CD14-positive monocyte (primary cell): ENCODE measurements at regions not wholly inside any gene's neighbourhood (a gene's known extent, or its start where the extent isn't known, plus 50 kb on each side); places are given as distances from the start of the nearest gene placed in this dataset.

Source experiments
- DNase-seq, 3 donors: peaks; one replicate each; pipeline ENCODE4 v3.0.0-alpha.2; 2011 to 2022
- H2AFZ ChIP-seq: 2 replicates; pipeline ENCODE4 v1.6.0; 2012; ENCODE audit warnings: mild to moderate bottlenecking, low read depth, low read length, inconsistent platforms; ENCODE audit not compliant: insufficient read depth, poor library complexity, severe bottlenecking
- H3K27ac ChIP-seq, 2 donors: 1 replicate in 1 of 2; 2 replicates in 1 of 2; pipeline ENCODE4 v1.5.1; 2012 to 2013; ENCODE audit warnings: low read length in 2 of 2, control low read depth in 1 of 2, inconsistent platforms in 1 of 2, low read depth in 1 of 2, mild to moderate bottlenecking in 1 of 2
- H3K27me3 ChIP-seq, 2 donors: one replicate each; pipeline versions ENCODE4 v1.6.0 to v1.6.1; 2011 to 2013; ENCODE audit warnings: low read length in 2 of 2; ENCODE audit not compliant: control insufficient read depth in 2 of 2, insufficient read depth in 2 of 2
- H3K36me3 ChIP-seq, 2 donors: replicated peaks in 1 of 2; 1 replicate in 1 of 2; 2 replicates in 1 of 2; pipeline versions ENCODE4 v1.5.1 to v1.6.1; 2012 to 2013; ENCODE audit warnings: low read length in 2 of 2, control low read depth in 1 of 2, inconsistent platforms in 1 of 2, mild to moderate bottlenecking in 1 of 2; ENCODE audit not compliant: insufficient read depth in 2 of 2, control insufficient read depth in 1 of 2
- H3K4me1 ChIP-seq, 2 donors: 1 replicate in 1 of 2; 2 replicates in 1 of 2; pipeline versions ENCODE4 v1.5.1 to v1.6.1; 2012 to 2013; ENCODE audit warnings: low read length in 2 of 2, control low read depth in 1 of 2, inconsistent platforms in 1 of 2, mild to moderate bottlenecking in 1 of 2, moderate library complexity in 1 of 2; ENCODE audit not compliant: insufficient read depth in 2 of 2, control insufficient read depth in 1 of 2
- H3K4me2 ChIP-seq: replicated peaks from 2 replicates; pipeline ENCODE3; 2012; ENCODE audit warnings: low read length, moderate library complexity, mild to moderate bottlenecking; ENCODE audit not compliant: poor library complexity, severe bottlenecking; ENCODE audit errors: extremely low read depth
- H3K4me3 ChIP-seq, 3 experiments: fragments of 200-600 bp in 1 of 3; sonication (generic) in 1 of 3; replicated peaks in 1 of 3; 1 replicate in 2 of 3; 2 replicates in 1 of 3; pipeline ENCODE4 v1.5.1; 2011 to 2013; ENCODE audit warnings: low read length in 3 of 3, mild to moderate bottlenecking in 3 of 3, control low read depth in 2 of 3, low read depth in 2 of 3, inconsistent platforms in 1 of 3, moderate library complexity in 1 of 3
- H3K79me2 ChIP-seq: 2 replicates; pipeline ENCODE4 v1.6.0; 2012; ENCODE audit warnings: mild to moderate bottlenecking, control low read depth, inconsistent platforms, low read length, moderate library complexity; ENCODE audit not compliant: insufficient read depth
- H3K9ac ChIP-seq: 2 replicates; pipeline ENCODE4 v1.6.0; 2017; ENCODE audit warnings: low read length, mild to moderate bottlenecking; ENCODE audit not compliant: insufficient read depth, poor library complexity, severe bottlenecking
- H3K9me3 ChIP-seq, 2 donors: replicated peaks in 1 of 2; 1 replicate in 1 of 2; 2 replicates in 1 of 2; pipeline versions ENCODE4 v1.5.1 to v1.6.1; 2012 to 2013; ENCODE audit warnings: low read length in 2 of 2, control low read depth in 1 of 2; ENCODE audit not compliant: control insufficient read depth in 1 of 2, insufficient read depth in 1 of 2
- H4K20me1 ChIP-seq: 2 replicates; pipeline ENCODE4 v1.6.0; 2012; ENCODE audit warnings: mild to moderate bottlenecking, low read length, control low read depth, moderate library complexity; ENCODE audit not compliant: insufficient read depth
- H3K27ac Mint-ChIP-seq, 7 donors: one replicate each; pipeline ENCODE4 v1.8.0; 2020; ENCODE audit warnings: mild to moderate bottlenecking in 7 of 7, mixed read lengths in 7 of 7, moderate library complexity in 6 of 7, inconsistent platforms in 2 of 7
- H3K27me3 Mint-ChIP-seq, 3 donors: one replicate each; pipeline ENCODE4 v1.8.0; 2021 to 2022; ENCODE audit warnings: low read depth in 3 of 3, mild to moderate bottlenecking in 3 of 3, mixed read lengths in 3 of 3, moderate library complexity in 3 of 3, inconsistent platforms in 1 of 3
- H3K36me3 Mint-ChIP-seq, 2 donors: one replicate each; pipeline ENCODE4 v1.8.0; 2020; ENCODE audit warnings: mixed read lengths in 2 of 2, inconsistent platforms in 1 of 2, mild to moderate bottlenecking in 1 of 2
- H3K4me1 Mint-ChIP-seq: one replicate; pipeline ENCODE4 v1.8.0; 2020; ENCODE audit warnings: mild to moderate bottlenecking, mixed read lengths
- H3K4me3 Mint-ChIP-seq, 2 donors: one replicate each; pipeline ENCODE4 v1.8.0; 2020; ENCODE audit warnings: mild to moderate bottlenecking in 2 of 2, mixed read lengths in 2 of 2, moderate library complexity in 1 of 2
- H3K9me3 Mint-ChIP-seq, 7 donors: one replicate each; pipeline ENCODE4 v1.8.0; 2020 to 2022; ENCODE audit warnings: mixed read lengths in 7 of 7, mild to moderate bottlenecking in 6 of 7, moderate library complexity in 6 of 7, inconsistent platforms in 2 of 7
- WGBS: methylation state at CpG from one replicate; pipeline ENCODE4 v1.1.5; 2013; ENCODE audit warnings: missing lambda C conversion rate; ENCODE audit not compliant: insufficient coverage; 5-methylcytosine and 5-hydroxymethylcytosine counted together
- intact Hi-C, 2 donors: fragments of 100-400 bp; cut with micrococcal nuclease; formaldehyde crosslinking; loops; one replicate each; pipeline versions ENCODE4 v1.15.0 to v1.15.1; 2023
- TF ChIP-seq, protein P1 (sequence below): fragments of 200-600 bp; IDR thresholded peaks from one replicate; pipeline ENCODE4 v1.8.0; 2022; ENCODE audit warnings: antibody characterized with exemption, mild to moderate bottlenecking

- Histone ChIP-seq H3K9me3 (no peaks in the 10 kb centered on the region), H3K4me3 (no peak overlapping the region), H3K79me2 (no peaks in the 10 kb centered on the region), H3K4me2 (no peak overlapping the region), H3K36me3 (no peaks in the 10 kb centered on the region), H4K20me1 (no peaks in the 10 kb centered on the region), H3K27me3 (no peaks in the 10 kb centered on the region), H3K9ac (no peak overlapping the region), H2AFZ (no peak overlapping the region), H3K4me1 (no peaks in the 10 kb centered on the region), H3K27ac (no peak overlapping the region)
- Mint-ChIP-seq H3K27me3 (peaks cover 0 to 3% (median under 1%) of the 10 kb centered on the region in 3 donors), H3K27ac (no peak overlapping the region), H3K36me3 (no peaks in the 10 kb centered on the region), H3K9me3 (no peaks in the 10 kb centered on the region), H3K4me1 (peaks cover 2% of the 10 kb centered on the region), H3K4me3 (no peak overlapping the region)
- WGBS: no CpG with 5 or more reads among the region's 5 CpGs
- TF ChIP-seq, protein P1, sequence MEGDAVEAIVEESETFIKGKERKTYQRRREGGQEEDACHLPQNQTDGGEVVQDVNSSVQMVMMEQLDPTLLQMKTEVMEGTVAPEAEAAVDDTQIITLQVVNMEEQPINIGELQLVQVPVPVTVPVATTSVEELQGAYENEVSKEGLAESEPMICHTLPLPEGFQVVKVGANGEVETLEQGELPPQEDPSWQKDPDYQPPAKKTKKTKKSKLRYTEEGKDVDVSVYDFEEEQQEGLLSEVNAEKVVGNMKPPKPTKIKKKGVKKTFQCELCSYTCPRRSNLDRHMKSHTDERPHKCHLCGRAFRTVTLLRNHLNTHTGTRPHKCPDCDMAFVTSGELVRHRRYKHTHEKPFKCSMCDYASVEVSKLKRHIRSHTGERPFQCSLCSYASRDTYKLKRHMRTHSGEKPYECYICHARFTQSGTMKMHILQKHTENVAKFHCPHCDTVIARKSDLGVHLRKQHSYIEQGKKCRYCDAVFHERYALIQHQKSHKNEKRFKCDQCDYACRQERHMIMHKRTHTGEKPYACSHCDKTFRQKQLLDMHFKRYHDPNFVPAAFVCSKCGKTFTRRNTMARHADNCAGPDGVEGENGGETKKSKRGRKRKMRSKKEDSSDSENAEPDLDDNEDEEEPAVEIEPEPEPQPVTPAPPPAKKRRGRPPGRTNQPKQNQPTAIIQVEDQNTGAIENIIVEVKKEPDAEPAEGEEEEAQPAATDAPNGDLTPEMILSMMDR: no peak
- intact Hi-C loops: loop anchor here (10.0 kb wide), 1 partner anchor 147 kb away; no protein-coding TSS in a partner anchor
- no peak for DNase-seq
Observed at GRCh38 chrX:114071412-114071811, 512.5 kb upstream of the HTR2C start.

GRCh38 chrX:114065577-114066223 lies 518.2 kb upstream of the HTR2C start:
- H3K4me1 Mint-ChIP-seq: no peaks in the 10 kb centered on the region
- H3K4me3 Mint-ChIP-seq: no peak overlapping the region
- H3K36me3 Mint-ChIP-seq: no peaks in the 10 kb centered on the region
- H4K20me1 ChIP-seq: no peaks in the 10 kb centered on the region
- no peaks in the 10 kb centered on the region for H3K9me3 ChIP-seq
- peaks cover 0 to 15% (median 3%) of the 10 kb centered on the region in 7 donors for H3K9me3 Mint-ChIP-seq
- H3K9ac ChIP-seq: no peak overlapping the region
- H3K36me3 ChIP-seq: no peaks in the 10 kb centered on the region
- no peak overlapping the region for H3K27ac Mint-ChIP-seq
- H3K4me2 ChIP-seq: no peak overlapping the region
- no peak overlapping the region for H2AFZ ChIP-seq
- no peak overlapping the region for H3K4me3 ChIP-seq
- no peaks in the 10 kb centered on the region for H3K4me1 ChIP-seq
- no peak for DNase-seq
- WGBS: no CpG with 5 or more reads among the region's 4 CpGs
- H3K27me3 ChIP-seq: no peaks in the 10 kb centered on the region
- no peaks in the 10 kb centered on the region for H3K79me2 ChIP-seq
- peaks cover 1 to 7% (median 3%) of the 10 kb centered on the region in 3 donors for H3K27me3 Mint-ChIP-seq
- TF ChIP-seq, protein P1: no peak
- intact Hi-C loops: no loop called here
- no peak overlapping the region for H3K27ac ChIP-seq
